ENCODE measurements at regions not wholly inside any gene's neighbourhood (a gene's known extent, or its start where the extent isn't known, plus 50 kb on each side); places are given as distances from the start of the nearest gene placed in this dataset.
"Not testable (repeated sequence)": the region's sequence is repeated elsewhere in the genome, so short reads cannot be mapped to it uniquely, and the experiment has no call there.

DNA sequence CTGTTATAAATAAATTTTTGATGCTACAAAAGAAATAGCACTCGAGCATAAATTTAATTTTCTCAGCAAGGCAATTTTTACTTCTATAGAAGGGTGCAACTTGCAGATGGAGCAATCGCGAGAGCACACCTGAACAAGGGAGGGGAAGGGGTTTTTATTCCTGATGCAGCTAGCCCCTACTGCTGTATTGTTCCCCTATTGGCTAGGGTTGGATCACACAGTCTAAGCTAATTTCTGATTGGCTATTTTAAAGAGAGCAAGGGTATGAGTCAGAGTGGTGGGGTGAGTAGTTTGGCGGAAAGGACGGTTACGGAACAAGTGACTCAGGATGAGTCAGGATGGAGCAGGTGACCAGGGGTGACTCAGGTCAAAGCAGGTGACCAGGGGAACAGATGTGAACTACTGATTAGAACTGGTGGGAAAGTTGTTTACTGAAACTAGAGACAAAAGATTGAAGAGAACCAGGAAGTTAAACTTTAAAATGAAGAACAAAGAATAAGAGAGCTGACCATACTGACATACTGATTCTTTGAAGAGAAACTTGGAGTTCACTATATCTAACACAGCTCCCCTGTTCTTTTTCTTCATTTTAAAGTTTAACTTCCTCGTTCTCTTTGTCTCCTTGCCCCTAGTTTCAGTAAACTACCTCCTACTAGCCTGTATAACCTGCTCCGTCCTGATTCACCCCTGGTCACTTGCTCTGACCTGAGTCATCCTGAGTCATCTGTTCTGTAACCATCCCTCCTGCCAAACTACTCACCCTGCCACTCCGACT is 101.9 kb upstream of the SHB start:
- TF ChIP-seq EZH2 (IDR thresholded peaks at IDR 0.05; ENCODE audit: insufficient read depth, poor library complexity, severe bottlenecking); EZH2phosphoT487 (IDR thresholded peaks at IDR 0.05; ENCODE audit: insufficient read depth, low read depth): not testable (repeated sequence)
